NCI-H2107 (cell line): ENCODE measurements at regions not wholly inside any gene's neighbourhood (a gene's known extent, or its start where the extent isn't known, plus 50 kb on each side); places are given as distances from the start of the nearest gene placed in this dataset.
"Not testable (repeated sequence)": the region's sequence is repeated elsewhere in the genome, so short reads cannot be mapped to it uniquely, and the experiment has no call there.

Source experiments
- DNase-seq: peaks from one replicate; lab custom pipeline; 2025; lab: John Stamatoyannopoulos, UW

- DNase-seq, result no peak
Measured at GRCh38 chr7:114180556-114181266, 233.9 kb upstream of the FOXP2 start.

DNA sequence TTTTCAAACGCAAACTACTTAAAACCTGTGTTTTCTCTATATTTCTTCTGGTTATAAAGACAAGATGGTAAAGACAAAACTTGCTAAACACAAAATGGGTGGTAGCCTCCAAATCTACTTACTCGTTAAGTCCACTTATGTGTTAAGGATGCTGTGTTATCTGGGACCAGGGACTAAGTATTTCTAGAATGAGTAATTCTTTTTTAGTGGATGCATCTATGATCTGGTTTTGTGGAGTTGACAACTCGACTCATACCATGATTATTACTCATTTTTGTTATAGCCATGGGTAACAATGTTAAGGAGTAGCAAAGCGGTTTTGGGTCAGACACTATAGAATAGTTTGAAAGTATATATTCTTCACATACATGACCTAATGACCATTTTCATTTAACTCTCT is 239.5 kb upstream of the FOXP2 start:
- no peak for DNase-seq

DNA sequence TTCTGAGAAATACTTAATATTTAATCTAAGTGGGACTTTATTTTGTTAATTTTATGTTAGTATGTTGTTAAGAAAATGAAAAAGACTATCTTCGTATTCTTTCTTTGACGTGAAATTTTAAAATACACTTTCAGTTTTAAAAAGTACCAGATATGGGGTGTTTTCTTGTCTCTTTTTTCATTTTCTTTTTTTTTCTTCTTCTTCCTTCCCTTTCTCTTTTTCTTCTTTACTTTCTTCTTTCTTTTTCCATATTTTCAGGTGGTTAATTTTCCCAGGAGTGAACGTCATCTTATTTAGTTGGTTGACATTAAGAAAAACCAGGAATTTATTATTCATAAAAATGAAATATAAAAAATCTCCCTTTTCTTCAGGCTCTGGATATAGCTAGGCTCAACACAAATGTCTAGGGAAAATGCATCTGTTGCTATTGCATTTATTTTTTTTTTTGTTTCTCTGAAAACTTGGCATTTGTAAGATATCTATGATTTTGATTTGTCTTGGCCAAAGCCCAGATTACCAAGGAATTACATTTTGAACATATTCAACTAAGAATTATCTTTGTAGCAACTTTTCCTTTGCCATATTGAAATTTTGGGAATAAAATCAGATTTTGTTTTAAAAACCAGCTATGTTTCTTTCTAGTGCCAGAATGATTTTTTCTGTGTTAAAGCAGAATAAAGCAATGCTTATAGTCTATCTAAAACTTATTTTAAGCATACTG is 241.3 kb upstream of the FOXP2 start:
- DNase-seq, result no peak

- DNase-seq, result not testable (repeated sequence)
Measured at GRCh38 chr7:114169389-114169788, 245.2 kb upstream of the FOXP2 start.

DNA sequence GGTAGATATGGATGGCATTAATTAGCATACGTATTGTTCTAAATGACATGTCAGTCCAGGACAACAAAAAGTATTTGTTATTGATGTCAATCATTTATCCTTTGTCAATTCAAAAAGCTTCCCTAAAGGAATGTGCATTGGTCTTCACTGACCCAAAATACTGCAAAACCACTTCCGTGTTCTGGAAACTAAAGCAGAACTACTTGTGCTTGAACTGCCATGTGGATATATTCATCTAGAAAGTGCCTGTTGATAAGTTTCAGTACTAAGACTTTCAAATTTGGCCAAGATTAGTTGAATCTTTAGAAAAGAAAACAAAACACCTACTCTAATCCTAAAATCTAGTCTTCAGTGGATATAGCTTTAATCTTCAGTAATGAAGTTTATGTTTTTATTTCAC is 242.1 kb upstream of the PPP1R3A start:
- no peak for DNase-seq

GRCh38 chr7:114158854-114159253 is 240.0 kb upstream of the PPP1R3A start:
- DNase-seq, result no peak

GRCh38 chr7:114158275-114158674 is 239.5 kb upstream of the PPP1R3A start:
- no peak for DNase-seq

- no peak for DNase-seq
Measured at GRCh38 chr7:114156178-114156577, 237.4 kb upstream of the PPP1R3A start.

- DNase-seq, result no peak
Measured at GRCh38 chr7:114155116-114156110, 236.6 kb upstream of the PPP1R3A start.

DNA sequence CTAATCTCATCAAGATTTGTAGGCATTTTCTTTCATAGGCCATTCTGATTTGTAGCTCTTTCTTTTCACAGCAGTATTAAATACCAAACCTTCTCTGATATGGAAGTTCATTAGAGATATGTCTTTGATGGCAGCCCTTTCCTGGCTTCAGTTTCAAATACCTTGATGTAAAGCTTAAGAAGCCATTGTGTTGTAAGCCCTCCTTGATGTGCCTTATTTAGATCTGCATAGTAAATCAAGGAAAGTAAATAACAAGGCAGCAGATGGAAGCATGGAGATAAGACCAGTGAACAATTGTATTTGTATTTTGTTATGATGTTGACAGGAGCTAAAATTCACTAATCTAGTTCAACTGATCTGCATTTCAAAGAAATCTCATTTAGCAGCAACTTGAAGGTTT is 234.9 kb upstream of the PPP1R3A start:
- no peak for DNase-seq

DNA sequence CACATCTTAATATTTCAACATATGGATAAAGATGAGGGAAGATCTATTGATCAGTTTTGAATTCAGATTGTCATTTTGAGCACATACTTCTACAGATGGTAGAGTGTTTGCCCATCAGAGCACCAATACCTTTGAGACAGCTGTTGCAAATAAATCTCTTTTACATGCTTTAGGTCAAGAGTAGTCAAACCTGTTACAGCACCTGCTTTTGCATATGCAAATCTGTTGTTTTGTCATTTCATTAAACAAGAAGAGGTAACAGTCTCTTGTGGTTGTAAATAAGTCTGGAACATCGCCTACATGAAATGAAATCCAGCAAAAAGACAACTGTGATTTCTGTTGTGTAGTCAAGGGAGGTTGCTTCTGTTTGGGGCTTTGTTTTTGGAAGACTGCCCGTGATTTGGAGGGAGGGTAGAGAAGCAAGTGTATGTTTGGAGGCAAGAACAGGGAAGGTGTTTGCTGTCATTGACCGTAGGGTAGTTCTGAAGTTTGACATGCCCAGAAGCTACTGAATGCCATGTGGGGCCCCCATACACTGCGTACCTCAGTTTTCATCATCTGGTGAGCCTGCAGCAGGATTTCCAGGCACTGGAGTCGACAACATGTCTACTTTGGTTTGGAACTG is 233.6 kb upstream of the PPP1R3A start:
- no peak for DNase-seq

GRCh38 chr7:114151777-114152176 is 233.0 kb upstream of the PPP1R3A start:
- DNase-seq, result no peak

DNA sequence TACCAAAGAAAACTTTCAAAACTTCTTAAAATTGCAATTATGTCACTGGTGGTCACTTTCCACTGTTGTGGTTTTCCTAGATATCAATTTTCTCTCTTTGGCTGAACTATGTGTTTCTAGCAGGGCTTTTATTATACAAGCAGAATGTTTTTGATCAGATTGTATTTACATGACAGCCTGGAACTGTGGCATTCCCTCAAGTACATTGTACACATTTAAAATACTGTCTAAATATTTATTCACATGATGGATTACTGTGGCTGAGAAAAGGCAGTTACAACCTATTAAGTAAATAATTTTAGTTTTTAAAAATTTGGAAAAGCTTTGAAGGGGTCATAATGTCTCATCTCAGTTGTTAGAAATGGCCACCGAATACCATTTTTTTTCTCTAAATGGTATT is 231.9 kb upstream of the PPP1R3A start:
- no peak for DNase-seq

- no peak for DNase-seq
Measured at GRCh38 chr7:114148779-114149178, 230.0 kb upstream of the PPP1R3A start.

DNA sequence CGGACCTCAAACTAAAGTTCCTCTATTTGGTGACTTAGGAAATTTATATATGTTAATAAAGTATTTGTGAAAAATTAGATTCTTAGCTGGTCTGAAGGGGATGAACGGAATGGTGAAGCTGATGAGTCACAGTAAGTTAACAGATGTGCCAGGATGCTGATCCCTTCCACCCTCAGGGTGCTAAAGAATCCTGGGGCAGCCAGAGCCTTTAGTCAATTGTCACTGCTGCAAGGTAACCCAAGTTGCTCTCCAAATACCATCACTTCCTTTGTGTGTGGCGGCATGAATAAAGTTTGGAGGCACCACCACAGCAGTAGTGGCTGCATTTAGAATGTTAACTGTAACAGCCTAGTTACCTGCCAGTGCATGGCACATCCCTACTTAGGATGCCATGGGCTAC is 222.6 kb upstream of the PPP1R3A start:
- DNase-seq, result no peak

DNA sequence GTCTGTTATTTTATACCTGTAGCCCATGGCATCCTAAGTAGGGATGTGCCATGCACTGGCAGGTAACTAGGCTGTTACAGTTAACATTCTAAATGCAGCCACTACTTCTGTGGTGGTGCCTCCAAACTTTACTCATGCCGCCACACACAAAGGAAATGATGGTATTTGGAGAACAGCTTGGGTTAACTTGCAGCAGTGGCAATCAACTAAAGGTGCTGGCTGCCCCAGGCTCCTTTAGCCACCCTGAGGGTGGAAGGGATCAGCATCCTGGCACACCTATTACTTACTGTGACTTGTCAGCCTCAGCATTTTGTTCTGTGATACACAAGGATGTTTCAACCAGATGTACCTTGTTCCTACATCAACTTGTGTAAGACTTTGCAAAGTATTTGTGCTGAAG is 221.8 kb upstream of the PPP1R3A start:
- DNase-seq, result no peak

- DNase-seq, result not testable (repeated sequence)
Measured at GRCh38 chr7:114139690-114140089, 220.9 kb upstream of the PPP1R3A start.

DNA sequence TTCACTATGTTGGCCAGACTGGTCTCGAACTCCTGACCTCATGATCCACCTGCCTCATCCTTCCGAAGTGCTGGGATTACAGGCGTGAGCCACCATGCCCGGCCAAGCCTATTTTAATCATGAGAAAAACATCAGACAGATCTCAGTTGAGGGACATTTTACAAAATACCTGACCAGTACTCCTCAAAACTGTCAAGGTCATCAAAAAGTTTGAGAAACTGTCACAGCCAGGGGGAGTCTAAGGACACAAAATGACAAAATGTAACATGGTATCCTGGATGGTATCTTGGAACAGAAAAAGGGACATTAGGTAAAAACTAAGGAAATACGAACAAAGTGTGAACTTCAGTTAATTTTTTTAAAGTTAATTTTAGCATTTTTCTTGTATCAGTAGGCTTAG is 219.8 kb upstream of the PPP1R3A start:
- no peak for DNase-seq

- DNase-seq, result no peak
Measured at GRCh38 chr7:114133717-114134116, 214.9 kb upstream of the PPP1R3A start.

DNA sequence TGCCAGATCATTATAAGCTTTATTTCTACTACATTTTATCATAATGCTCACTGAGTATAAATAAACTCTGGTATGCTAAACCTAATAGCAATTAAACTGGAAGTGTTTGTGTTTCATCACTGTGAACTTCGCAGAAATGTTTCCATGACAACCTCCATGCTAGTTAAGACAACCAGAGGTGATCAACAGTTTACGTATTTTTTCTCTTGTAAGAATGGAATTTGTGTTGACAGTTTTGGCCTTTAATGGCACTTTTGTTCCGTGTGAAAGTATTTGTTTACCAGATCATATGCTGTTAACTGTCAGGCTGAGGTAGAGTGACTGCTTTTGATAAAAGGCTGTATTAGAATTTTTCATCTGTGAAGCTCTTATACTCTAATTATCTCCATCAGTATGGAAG is 212.1 kb upstream of the PPP1R3A start:
- no peak for DNase-seq

GRCh38 chr7:114128880-114129279 is 210.1 kb upstream of the PPP1R3A start:
- DNase-seq, result no peak

- no peak for DNase-seq
Measured at GRCh38 chr7:114126095-114126494, 207.3 kb upstream of the PPP1R3A start.
